Activated CD4-positive, alpha-beta T cell treated with anti-CD3 and anti-CD28 coated beads for 36 hours (primary cell): ENCODE measurements at regions not wholly inside any gene's neighbourhood (a gene's known extent, or its start where the extent isn't known, plus 50 kb on each side); places are given as distances from the start of the nearest gene placed in this dataset.

Experiments
- ATAC-seq: fragments of 200-7000 bp; cut with Tn5 transposase; one replicate; pipeline ENCODE4 v1.10.0; 2021; ENCODE audit warnings: mild to moderate bottlenecking, moderate library complexity
- CTCF ChIA-PET: fragments of 350-600 bp; sonication (Branson Sonifier 250); formaldehyde crosslinking; loops from one replicate; lab custom pipeline; 2021; ENCODE audit warnings: antibody characterized with exemption; lab: Charles Lee
- POLR2A ChIA-PET: fragments of 350-600 bp; sonication (Branson Sonifier 250); formaldehyde crosslinking; loops from one replicate; lab custom pipeline; 2021; ENCODE audit warnings: antibody characterized with exemption, inconsistent platforms; lab: Charles Lee
- DNase-seq: peaks from one replicate; pipeline ENCODE4 v3.0.0-alpha.2; 2020
- H3K27ac Mint-ChIP-seq: one replicate; pipeline ENCODE4 v1.8.0; 2021; ENCODE audit warnings: mixed read lengths
- H3K27me3 Mint-ChIP-seq: one replicate; pipeline ENCODE4 v1.8.0; 2021; ENCODE audit warnings: mixed read lengths
- H3K36me3 Mint-ChIP-seq: one replicate; pipeline ENCODE4 v1.8.0; 2021; ENCODE audit warnings: low read depth, mixed read lengths
- H3K4me1 Mint-ChIP-seq: one replicate; pipeline ENCODE4 v1.8.0; 2021; ENCODE audit warnings: mixed read lengths
- H3K4me3 Mint-ChIP-seq: one replicate; pipeline ENCODE4 v1.8.0; 2021; ENCODE audit warnings: mild to moderate bottlenecking, moderate library complexity, mixed read lengths
- H3K9me3 Mint-ChIP-seq: one replicate; pipeline ENCODE4 v1.8.0; 2021; ENCODE audit warnings: low read depth, mixed read lengths
- intact Hi-C, 2 experiments: fragments of 100-400 bp; cut with DNase I in 1 of 2; cut with micrococcal nuclease in 1 of 2; formaldehyde crosslinking; loops; one replicate each; pipeline versions ENCODE4 v1.14.2 to v1.15.1; 2022 to 2024; cut with DNase I, micrococcal nuclease

- H3K9me3 Mint-ChIP-seq, result peaks cover 6% of the 10 kb centered on the region
- intact Hi-C loops, result no loop called here
- no peaks in the 10 kb centered on the region for H3K36me3 Mint-ChIP-seq
- H3K4me3 Mint-ChIP-seq, result no peak overlapping the region
- H3K27ac Mint-ChIP-seq, result no peak overlapping the region
- ATAC-seq (no peak), DNase-seq (no peak)
- ChIA-PET POLR2A (no interaction called here), CTCF (no interaction called here)
- no peaks in the 10 kb centered on the region for H3K4me1 Mint-ChIP-seq
- H3K27me3 Mint-ChIP-seq, result no peaks in the 10 kb centered on the region
Measured at GRCh38 chr4:157751631-157752030, 421.2 kb downstream of the GASK1B start.

- intact Hi-C loops, result no loop called here
- no peaks in the 10 kb centered on the region for H3K36me3 Mint-ChIP-seq
- POLR2A ChIA-PET, result no interaction called here
Measured at GRCh38 chr4:157741642-157742041, 431.2 kb downstream of the GASK1B start.

GRCh38 chr4:157739242-157739641, 433.6 kb downstream of the GASK1B start:
- no peak for DNase-seq

More at GRCh38 chr4:157741642-157742041, 431.2 kb downstream of the GASK1B start:
- no peaks in the 10 kb centered on the region for H3K4me1 Mint-ChIP-seq
- no peak for DNase-seq
- peaks cover 11% of the 10 kb centered on the region for H3K9me3 Mint-ChIP-seq
- H3K27me3 Mint-ChIP-seq, result no peaks in the 10 kb centered on the region
- CTCF ChIA-PET, result no interaction called here
- no peak for ATAC-seq
- H3K4me3 Mint-ChIP-seq, result no peak overlapping the region
- H3K27ac Mint-ChIP-seq, result no peak overlapping the region

GRCh38 chr4:157728215-157728614, 444.6 kb downstream of the GASK1B start:
- no peak for DNase-seq
- H3K36me3 Mint-ChIP-seq, result no peaks in the 10 kb centered on the region
- POLR2A ChIA-PET, result no interaction called here
- intact Hi-C loops, result no loop called here
- no peak overlapping the region for H3K4me3 Mint-ChIP-seq
- H3K27me3 Mint-ChIP-seq, result no peaks in the 10 kb centered on the region
- no peaks in the 10 kb centered on the region for H3K4me1 Mint-ChIP-seq
- H3K9me3 Mint-ChIP-seq, result peaks cover 14% of the 10 kb centered on the region
- CTCF ChIA-PET, result no interaction called here
- no peak for ATAC-seq
- no peak overlapping the region for H3K27ac Mint-ChIP-seq

More at GRCh38 chr4:157739242-157739641, 433.6 kb downstream of the GASK1B start:
- Mint-ChIP-seq H3K27me3 (no peaks in the 10 kb centered on the region), H3K9me3 (peaks cover 5% of the 10 kb centered on the region), H3K4me1 (no peaks in the 10 kb centered on the region), H3K4me3 (no peak overlapping the region), H3K36me3 (no peaks in the 10 kb centered on the region), H3K27ac (no peak overlapping the region)
- ChIA-PET CTCF (no interaction called here), POLR2A (no interaction called here)
- ATAC-seq, result no peak
- intact Hi-C loops, result no loop called here

- intact Hi-C loops, result no loop called here
- no peak for ATAC-seq
- ChIA-PET POLR2A (no interaction called here), CTCF (interaction anchor here (0.5 kb wide), 1 partner anchor 123 kb away, joined by 3 read pairs; no protein-coding TSS in a partner anchor)
- H3K4me3 Mint-ChIP-seq, result no peak overlapping the region
- DNase-seq, result no peak
- H3K36me3 Mint-ChIP-seq, result no peaks in the 10 kb centered on the region
- no peak overlapping the region for H3K27ac Mint-ChIP-seq
- H3K9me3 Mint-ChIP-seq, result peaks cover 14% of the 10 kb centered on the region
- H3K4me1 Mint-ChIP-seq, result no peaks in the 10 kb centered on the region
- H3K27me3 Mint-ChIP-seq, result no peaks in the 10 kb centered on the region
Measured at GRCh38 chr4:157727163-157727562, 445.7 kb downstream of the GASK1B start.

GRCh38 chr4:157722146-157722545, 450.7 kb downstream of the GASK1B start:
- POLR2A ChIA-PET, result no interaction called here
- no peak for ATAC-seq
- H3K36me3 Mint-ChIP-seq, result no peaks in the 10 kb centered on the region
- CTCF ChIA-PET, result no interaction called here
- H3K27ac Mint-ChIP-seq, result no peak overlapping the region
- peaks cover 3% of the 10 kb centered on the region for H3K9me3 Mint-ChIP-seq
- no peaks in the 10 kb centered on the region for H3K4me1 Mint-ChIP-seq
- no peaks in the 10 kb centered on the region for H3K27me3 Mint-ChIP-seq
- intact Hi-C loops, result no loop called here
- no peak for DNase-seq
- H3K4me3 Mint-ChIP-seq, result no peak overlapping the region

- no peaks in the 10 kb centered on the region for H3K27me3 Mint-ChIP-seq
- no peaks in the 10 kb centered on the region for H3K36me3 Mint-ChIP-seq
- POLR2A ChIA-PET, result no interaction called here
- H3K27ac Mint-ChIP-seq, result no peak overlapping the region
- H3K9me3 Mint-ChIP-seq, result peaks cover 5% of the 10 kb centered on the region
- no peaks in the 10 kb centered on the region for H3K4me1 Mint-ChIP-seq
- CTCF ChIA-PET, result no interaction called here
- no peak for DNase-seq
- no peak for ATAC-seq
- intact Hi-C loops, result no loop called here
- no peak overlapping the region for H3K4me3 Mint-ChIP-seq
Measured at GRCh38 chr4:157713342-157713741, 459.5 kb downstream of the GASK1B start.

- Mint-ChIP-seq H3K4me3 (no peak overlapping the region), H3K4me1 (no peaks in the 10 kb centered on the region), H3K36me3 (no peaks in the 10 kb centered on the region), H3K27me3 (no peaks in the 10 kb centered on the region), H3K27ac (no peak overlapping the region), H3K9me3 (peaks cover 1% of the 10 kb centered on the region)
- CTCF ChIA-PET, result no interaction called here
- POLR2A ChIA-PET, result no interaction called here
- ATAC-seq (no peak), DNase-seq (no peak)
- intact Hi-C loops, result no loop called here
Measured at GRCh38 chr4:157706155-157706554, 466.7 kb downstream of the GASK1B start.

GRCh38 chr4:157702831-157703230, 470.0 kb downstream of the GASK1B start:
- Mint-ChIP-seq H3K27ac (no peak overlapping the region), H3K9me3 (peaks cover 6% of the 10 kb centered on the region), H3K36me3 (no peaks in the 10 kb centered on the region), H3K4me1 (no peaks in the 10 kb centered on the region), H3K4me3 (no peak overlapping the region), H3K27me3 (no peaks in the 10 kb centered on the region)
- ATAC-seq (no peak), DNase-seq (no peak)
- ChIA-PET CTCF (no interaction called here), POLR2A (no interaction called here)
- intact Hi-C loops, result no loop called here

- H3K27me3 Mint-ChIP-seq, result no peaks in the 10 kb centered on the region
- ATAC-seq, result no peak
Measured at GRCh38 chr4:157701695-157701994, 471.2 kb downstream of the GASK1B start.

GRCh38 chr4:157700898-157701694, 471.7 kb downstream of the GASK1B start:
- no peaks in the 10 kb centered on the region for H3K27me3 Mint-ChIP-seq
- H3K36me3 Mint-ChIP-seq, result no peaks in the 10 kb centered on the region
- ATAC-seq (no peak), DNase-seq (no peak)
- POLR2A ChIA-PET, result no interaction called here
- CTCF ChIA-PET, result no interaction called here
- H3K4me1 Mint-ChIP-seq, result no peaks in the 10 kb centered on the region
- no peak overlapping the region for H3K4me3 Mint-ChIP-seq
- intact Hi-C loops, result no loop called here
- no peak overlapping the region for H3K27ac Mint-ChIP-seq
- H3K9me3 Mint-ChIP-seq, result peaks cover 6% of the 10 kb centered on the region

More at GRCh38 chr4:157701695-157701994, 471.2 kb downstream of the GASK1B start:
- Mint-ChIP-seq H3K36me3 (no peaks in the 10 kb centered on the region), H3K9me3 (peaks cover 6% of the 10 kb centered on the region), H3K4me1 (no peaks in the 10 kb centered on the region), H3K4me3 (no peak overlapping the region), H3K27ac (no peak overlapping the region)
- POLR2A ChIA-PET, result no interaction called here
- CTCF ChIA-PET, result no interaction called here
- intact Hi-C loops, result no loop called here
- no peak for DNase-seq

GRCh38 chr4:157689476-157689875, 468.9 kb downstream of the GRIA2 start:
- Mint-ChIP-seq H3K4me1 (no peaks in the 10 kb centered on the region), H3K9me3 (no peaks in the 10 kb centered on the region), H3K4me3 (no peak overlapping the region), H3K27me3 (no peaks in the 10 kb centered on the region), H3K36me3 (no peaks in the 10 kb centered on the region), H3K27ac (no peak overlapping the region)
- ATAC-seq, result no peak
- ChIA-PET CTCF (no interaction called here), POLR2A (no interaction called here)
- no peak for DNase-seq
- intact Hi-C loops, result no loop called here
